ENCODE measurements at regions not wholly inside any gene's neighbourhood (a gene's known extent, or its start where the extent isn't known, plus 50 kb on each side); places are given as distances from the start of the nearest gene placed in this dataset.

GRCh38 chr2:84247532-84247931 is 211.5 kb downstream of the SUCLG1 start:
- Histone ChIP-seq H3K4me3 (no peak overlapping the region), H3K27ac (no peak overlapping the region)
- no peak for TF ChIP-seq CTCF (IDR thresholded peaks at IDR 0.05)
- DNase-seq (ENCODE audit: low spot score): no peak

GRCh38 chr2:84243788-84244733 is 215.0 kb downstream of the SUCLG1 start:
- TF ChIP-seq CTCF (IDR thresholded peaks at IDR 0.05): no peak
- H3K4me3 ChIP-seq: no peak overlapping the region
- H3K27ac ChIP-seq: no peak overlapping the region
- no peak for DNase-seq (ENCODE audit: low spot score)

GRCh38 chr2:84238907-84239306 is 220.2 kb downstream of the SUCLG1 start:
- TF ChIP-seq CTCF (IDR thresholded peaks at IDR 0.05): no peak
- no peak for DNase-seq (ENCODE audit: low spot score)
- Histone ChIP-seq H3K27ac (no peak overlapping the region), H3K4me3 (no peak overlapping the region)

- no peak for TF ChIP-seq CTCF (IDR thresholded peaks at IDR 0.05)
- H3K4me3 ChIP-seq: no peak overlapping the region
- DNase-seq (ENCODE audit: low spot score): no peak
- H3K27ac ChIP-seq: no peak overlapping the region
Measured at GRCh38 chr2:84236288-84236687, 222.8 kb downstream of the SUCLG1 start.

GRCh38 chr2:84234103-84234502 is 225.0 kb downstream of the SUCLG1 start:
- TF ChIP-seq CTCF (IDR thresholded peaks at IDR 0.05): no peak
- Histone ChIP-seq H3K4me3 (no peak overlapping the region), H3K27ac (no peak overlapping the region)
- DNase-seq (ENCODE audit: low spot score): no peak

DNA sequence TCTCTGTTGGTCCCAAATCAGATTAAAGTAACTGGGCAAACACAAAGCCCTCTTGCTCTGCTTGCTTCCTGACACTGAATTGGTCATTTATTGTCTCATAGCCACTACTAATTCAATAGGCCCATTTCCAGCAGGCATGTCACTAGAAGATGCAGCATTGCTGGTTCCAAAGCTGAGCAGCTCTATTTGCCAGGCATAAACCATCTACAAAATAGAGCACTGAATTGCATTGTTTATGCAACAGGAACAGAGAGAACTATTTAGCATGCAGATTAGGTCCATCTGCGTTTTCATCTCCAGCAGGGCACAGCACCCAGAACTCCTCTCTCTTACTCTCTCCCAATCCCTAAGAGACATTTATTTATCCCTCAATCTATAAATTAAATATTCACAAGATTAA is 227.6 kb downstream of the SUCLG1 start:
- H3K27ac ChIP-seq: no peak overlapping the region
- no peak for DNase-seq (ENCODE audit: low spot score)

More for the DNA sequence above, 227.6 kb downstream of the SUCLG1 start:
- TF ChIP-seq CTCF (IDR thresholded peaks at IDR 0.05): no peak
- H3K4me3 ChIP-seq: no peak overlapping the region

Measured in coronary artery (tissue), 2 donors.